Uterus (tissue), 2 donors: ENCODE measurements at regions not wholly inside any gene's neighbourhood (a gene's known extent, or its start where the extent isn't known, plus 50 kb on each side); places are given as distances from the start of the nearest gene placed in this dataset.

Experiments
- POLR2A ChIP-seq, 2 donors: fragments of 450-650 bp; IDR thresholded peaks; one replicate each; pipeline ENCODE4 v1.6.1; 2016; ENCODE audit warnings: antibody characterized with exemption in 2 of 2, mild to moderate bottlenecking in 1 of 2, moderate library complexity in 1 of 2
- TF ChIP-seq, protein P1 (sequence below), 4 experiments: fragments of 200-600 bp in 2 of 4; fragments of 450-650 bp in 2 of 4; sonication (generic) in 2 of 4; IDR thresholded peaks; one replicate each; pipeline ENCODE4 v1.5.1; 2016 to 2019; ENCODE audit warnings: antibody characterized with exemption in 4 of 4, mild to moderate bottlenecking in 2 of 4, moderate library complexity in 1 of 4

DNA sequence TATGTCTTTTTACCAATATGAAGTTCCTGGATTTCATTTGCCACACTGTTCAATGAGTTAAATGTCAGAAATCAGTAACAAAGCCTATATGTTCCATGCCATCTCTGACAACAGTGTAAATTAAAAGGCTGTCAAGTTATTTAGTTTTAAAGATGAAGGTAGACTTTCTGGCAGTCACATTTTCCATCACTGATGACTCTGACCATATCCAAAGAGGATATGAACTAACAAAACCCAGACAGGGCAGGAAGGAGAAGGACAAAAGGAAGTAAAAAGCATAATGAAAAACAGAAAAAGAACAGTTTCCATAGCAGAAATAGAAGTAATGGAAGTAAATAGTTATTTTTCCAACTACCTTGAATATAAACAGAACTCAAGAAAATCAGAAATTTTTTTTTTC lies 242.3 kb downstream of the UBE3D start:
- TF ChIP-seq POLR2A (IDR thresholded peaks at IDR 0.05): no peak
- TF ChIP-seq, protein P1, sequence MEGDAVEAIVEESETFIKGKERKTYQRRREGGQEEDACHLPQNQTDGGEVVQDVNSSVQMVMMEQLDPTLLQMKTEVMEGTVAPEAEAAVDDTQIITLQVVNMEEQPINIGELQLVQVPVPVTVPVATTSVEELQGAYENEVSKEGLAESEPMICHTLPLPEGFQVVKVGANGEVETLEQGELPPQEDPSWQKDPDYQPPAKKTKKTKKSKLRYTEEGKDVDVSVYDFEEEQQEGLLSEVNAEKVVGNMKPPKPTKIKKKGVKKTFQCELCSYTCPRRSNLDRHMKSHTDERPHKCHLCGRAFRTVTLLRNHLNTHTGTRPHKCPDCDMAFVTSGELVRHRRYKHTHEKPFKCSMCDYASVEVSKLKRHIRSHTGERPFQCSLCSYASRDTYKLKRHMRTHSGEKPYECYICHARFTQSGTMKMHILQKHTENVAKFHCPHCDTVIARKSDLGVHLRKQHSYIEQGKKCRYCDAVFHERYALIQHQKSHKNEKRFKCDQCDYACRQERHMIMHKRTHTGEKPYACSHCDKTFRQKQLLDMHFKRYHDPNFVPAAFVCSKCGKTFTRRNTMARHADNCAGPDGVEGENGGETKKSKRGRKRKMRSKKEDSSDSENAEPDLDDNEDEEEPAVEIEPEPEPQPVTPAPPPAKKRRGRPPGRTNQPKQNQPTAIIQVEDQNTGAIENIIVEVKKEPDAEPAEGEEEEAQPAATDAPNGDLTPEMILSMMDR (IDR thresholded peaks at IDR 0.05): no peak
